Activated naive CD4-positive, alpha-beta T cell treated with anti-CD3 and anti-CD28 coated beads, Interleukin-2, amount 50 U/mL, for 24 hours (primary cell): ENCODE measurements at regions not wholly inside any gene's neighbourhood (a gene's known extent, or its start where the extent isn't known, plus 50 kb on each side); places are given as distances from the start of the nearest gene placed in this dataset.

ENCODE experiments used
- H3K27ac Mint-ChIP-seq: one replicate; pipeline ENCODE4 v1.8.0; 2021; ENCODE audit warnings: mild to moderate bottlenecking, mixed read lengths
- H3K27me3 Mint-ChIP-seq: one replicate; pipeline ENCODE4 v1.8.0; 2021; ENCODE audit warnings: mixed read lengths
- H3K36me3 Mint-ChIP-seq: one replicate; pipeline ENCODE4 v1.8.0; 2021; ENCODE audit warnings: mixed read lengths
- H3K4me1 Mint-ChIP-seq: one replicate; pipeline ENCODE4 v1.8.0; 2021; ENCODE audit warnings: mixed read lengths
- H3K4me3 Mint-ChIP-seq: one replicate; pipeline ENCODE4 v1.8.0; 2021; ENCODE audit warnings: mild to moderate bottlenecking, mixed read lengths
- H3K9me3 Mint-ChIP-seq: one replicate; pipeline ENCODE4 v1.8.0; 2021; ENCODE audit warnings: mixed read lengths

DNA sequence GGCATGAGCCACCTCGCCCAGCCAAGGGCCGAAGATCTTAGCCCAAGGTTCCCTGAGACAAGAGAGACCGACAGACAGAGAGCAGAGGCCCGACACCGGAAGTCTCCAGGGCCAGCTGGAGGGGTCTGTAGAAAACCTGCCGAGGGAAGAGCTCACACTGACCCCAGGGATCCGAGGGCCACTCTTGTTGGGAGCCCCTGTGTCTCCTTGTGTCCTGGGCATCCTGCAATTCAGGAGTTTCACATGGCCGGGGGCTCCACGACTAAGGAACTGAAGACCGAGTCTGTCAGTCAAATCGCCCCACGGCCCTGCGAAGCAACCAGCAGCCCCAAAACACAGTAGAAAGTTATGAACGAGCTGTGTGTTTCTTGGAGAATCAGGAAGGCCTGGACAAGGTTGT is 1482.0 kb downstream of the BRD1 start:
- H3K9me3 Mint-ChIP-seq, result no peaks in the 10 kb centered on the region
- H3K27ac Mint-ChIP-seq, result no peak overlapping the region
- H3K27me3 Mint-ChIP-seq, result peaks cover 4% of the 10 kb centered on the region
- H3K4me1 Mint-ChIP-seq, result no peaks in the 10 kb centered on the region
- no peak overlapping the region for H3K4me3 Mint-ChIP-seq
- H3K36me3 Mint-ChIP-seq, result no peaks in the 10 kb centered on the region

DNA sequence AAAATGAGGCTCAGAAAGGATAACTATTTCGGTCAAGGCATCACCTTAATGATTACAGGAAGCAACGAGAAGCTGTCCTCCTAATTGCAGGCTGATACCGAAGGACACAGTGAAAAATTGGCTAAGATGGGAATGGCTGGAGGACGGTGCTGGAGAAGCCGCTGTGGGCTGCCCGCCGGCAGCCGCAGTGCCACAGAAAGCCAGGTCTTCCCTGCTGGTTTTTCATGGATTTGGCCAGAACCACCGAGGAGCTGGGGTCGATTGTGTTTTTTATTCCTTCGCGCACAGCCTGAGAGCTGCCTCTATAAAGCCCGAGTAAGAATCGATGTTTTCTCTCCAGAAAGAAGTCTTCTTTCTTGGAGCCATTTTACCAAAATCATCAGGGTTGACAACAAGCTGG is 1484.2 kb downstream of the BRD1 start:
- Mint-ChIP-seq H3K4me3 (no peak overlapping the region), H3K4me1 (no peaks in the 10 kb centered on the region), H3K9me3 (no peaks in the 10 kb centered on the region), H3K27ac (no peak overlapping the region), H3K27me3 (peaks cover 4% of the 10 kb centered on the region), H3K36me3 (no peaks in the 10 kb centered on the region)

DNA sequence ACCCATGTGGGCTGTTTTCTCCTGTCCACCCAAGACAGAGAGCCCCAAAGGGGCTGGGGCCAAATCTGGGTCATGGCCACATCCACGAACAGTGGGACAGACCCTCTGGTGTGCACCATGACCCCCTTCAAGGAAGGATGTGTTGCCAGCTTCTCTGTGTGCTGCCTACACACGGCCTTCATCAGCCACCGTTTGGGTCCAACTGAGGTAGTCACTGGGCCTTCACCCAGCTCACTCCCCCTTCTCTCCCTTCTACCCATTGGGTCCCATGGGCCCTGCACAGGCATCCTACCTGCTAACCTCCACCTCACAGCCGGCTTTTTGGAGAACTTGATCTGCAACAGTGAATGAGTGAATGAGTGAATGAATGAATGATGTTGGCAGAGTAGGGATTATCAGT is 1484.9 kb downstream of the BRD1 start:
- no peak overlapping the region for H3K4me3 Mint-ChIP-seq
- peaks cover 5% of the 10 kb centered on the region for H3K27me3 Mint-ChIP-seq
- H3K27ac Mint-ChIP-seq, result no peak overlapping the region
- no peaks in the 10 kb centered on the region for H3K36me3 Mint-ChIP-seq
- H3K4me1 Mint-ChIP-seq, result no peaks in the 10 kb centered on the region
- H3K9me3 Mint-ChIP-seq, result no peaks in the 10 kb centered on the region

DNA sequence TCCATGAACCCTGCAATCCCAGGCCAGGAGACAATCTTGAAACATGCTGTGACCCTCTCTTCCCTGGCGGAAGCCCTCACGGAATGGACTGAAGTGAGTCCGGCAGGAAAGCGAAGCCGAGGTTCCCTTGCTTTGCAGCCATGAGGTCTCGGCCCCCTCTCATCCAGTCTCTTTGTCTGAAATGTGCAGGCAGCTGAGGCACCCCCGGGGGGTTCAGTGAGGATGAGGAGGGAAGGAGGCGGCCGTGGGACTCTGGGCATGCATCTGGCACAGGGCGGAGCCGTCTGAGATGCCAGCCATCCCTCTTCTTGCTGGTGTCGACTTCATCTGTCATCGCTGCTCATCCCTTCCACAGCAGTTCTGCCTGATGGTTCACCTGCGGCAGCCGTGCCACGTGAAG is 1485.7 kb downstream of the BRD1 start:
- Mint-ChIP-seq H3K4me1 (no peaks in the 10 kb centered on the region), H3K27me3 (peaks cover 5% of the 10 kb centered on the region), H3K36me3 (no peaks in the 10 kb centered on the region), H3K27ac (no peak overlapping the region), H3K9me3 (no peaks in the 10 kb centered on the region), H3K4me3 (no peak overlapping the region)

DNA sequence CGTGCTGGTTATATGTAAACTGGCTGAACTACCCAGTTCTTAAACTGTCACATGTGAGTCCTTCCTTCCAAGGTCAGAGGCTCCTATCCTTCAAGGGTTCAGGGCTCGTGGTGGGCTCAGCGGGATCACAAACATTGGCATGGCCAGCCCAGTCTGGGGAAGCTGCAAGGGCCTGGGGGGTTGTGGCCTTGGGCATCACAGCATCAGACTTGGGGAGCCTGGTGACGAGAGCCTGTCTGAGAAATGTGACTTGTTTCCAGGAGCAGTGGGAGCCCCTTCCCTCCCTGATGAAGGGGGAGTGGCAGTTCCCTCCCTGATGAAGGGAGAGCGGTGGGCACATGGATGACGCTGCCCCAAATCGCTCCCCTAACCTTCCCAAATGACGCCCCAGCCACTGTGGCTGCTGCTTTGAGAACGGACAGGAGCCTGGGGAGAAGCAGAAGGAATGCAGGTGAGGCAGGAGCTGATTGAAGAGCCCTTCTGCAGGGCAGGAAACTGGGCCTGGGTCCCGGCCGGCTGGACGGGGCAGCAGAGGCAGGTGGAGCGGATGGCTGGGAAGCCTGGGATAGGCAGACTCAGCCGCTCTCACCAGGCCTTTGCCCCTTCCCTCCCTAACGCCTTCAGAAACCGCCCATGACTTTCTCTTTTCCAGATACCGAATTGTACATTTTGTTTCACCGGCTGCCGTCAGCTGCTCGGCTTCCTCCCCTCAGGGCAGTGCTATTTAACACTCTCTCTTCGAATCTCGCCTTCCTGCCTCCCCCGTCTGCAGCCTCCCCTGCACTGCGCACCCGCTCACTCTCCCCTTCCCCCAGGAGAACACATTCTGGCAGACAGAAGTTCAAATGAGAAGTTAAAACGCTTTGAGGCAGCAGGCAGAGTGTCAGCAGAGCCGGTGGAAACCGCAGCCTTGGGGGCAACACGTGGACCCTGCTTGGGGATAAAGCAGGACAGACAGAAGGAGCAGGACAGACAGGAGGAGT is 1486.7 kb downstream of the BRD1 start:
- H3K27me3 Mint-ChIP-seq, result peaks cover 5% of the 10 kb centered on the region
- H3K36me3 Mint-ChIP-seq, result no peaks in the 10 kb centered on the region
- no peak overlapping the region for H3K27ac Mint-ChIP-seq
- no peaks in the 10 kb centered on the region for H3K9me3 Mint-ChIP-seq
- no peak overlapping the region for H3K4me3 Mint-ChIP-seq
- H3K4me1 Mint-ChIP-seq, result no peaks in the 10 kb centered on the region

DNA sequence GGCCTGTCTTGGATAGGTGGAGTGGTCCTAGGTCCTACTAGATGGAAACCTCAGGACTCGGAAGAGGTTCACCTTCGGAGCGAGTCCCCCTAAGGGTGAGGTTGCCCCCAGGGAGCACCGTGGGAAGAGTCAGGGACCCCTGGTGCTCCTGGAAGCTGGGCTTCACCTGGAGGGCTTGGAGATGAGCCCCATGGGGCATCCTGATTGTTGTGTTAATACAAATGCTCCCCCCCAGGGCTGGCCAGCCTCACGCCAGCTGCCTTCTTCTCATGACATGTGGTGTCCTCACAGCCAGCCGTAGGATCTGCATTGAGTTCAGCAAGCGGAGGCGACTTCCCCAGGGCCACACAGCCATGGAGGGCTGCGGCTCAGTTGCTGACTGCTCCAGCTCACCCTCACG is 1487.5 kb downstream of the BRD1 start:
- no peak overlapping the region for H3K4me3 Mint-ChIP-seq
- peaks cover 5% of the 10 kb centered on the region for H3K27me3 Mint-ChIP-seq
- no peaks in the 10 kb centered on the region for H3K9me3 Mint-ChIP-seq
- H3K27ac Mint-ChIP-seq, result no peak overlapping the region
- H3K4me1 Mint-ChIP-seq, result no peaks in the 10 kb centered on the region
- H3K36me3 Mint-ChIP-seq, result no peaks in the 10 kb centered on the region

DNA sequence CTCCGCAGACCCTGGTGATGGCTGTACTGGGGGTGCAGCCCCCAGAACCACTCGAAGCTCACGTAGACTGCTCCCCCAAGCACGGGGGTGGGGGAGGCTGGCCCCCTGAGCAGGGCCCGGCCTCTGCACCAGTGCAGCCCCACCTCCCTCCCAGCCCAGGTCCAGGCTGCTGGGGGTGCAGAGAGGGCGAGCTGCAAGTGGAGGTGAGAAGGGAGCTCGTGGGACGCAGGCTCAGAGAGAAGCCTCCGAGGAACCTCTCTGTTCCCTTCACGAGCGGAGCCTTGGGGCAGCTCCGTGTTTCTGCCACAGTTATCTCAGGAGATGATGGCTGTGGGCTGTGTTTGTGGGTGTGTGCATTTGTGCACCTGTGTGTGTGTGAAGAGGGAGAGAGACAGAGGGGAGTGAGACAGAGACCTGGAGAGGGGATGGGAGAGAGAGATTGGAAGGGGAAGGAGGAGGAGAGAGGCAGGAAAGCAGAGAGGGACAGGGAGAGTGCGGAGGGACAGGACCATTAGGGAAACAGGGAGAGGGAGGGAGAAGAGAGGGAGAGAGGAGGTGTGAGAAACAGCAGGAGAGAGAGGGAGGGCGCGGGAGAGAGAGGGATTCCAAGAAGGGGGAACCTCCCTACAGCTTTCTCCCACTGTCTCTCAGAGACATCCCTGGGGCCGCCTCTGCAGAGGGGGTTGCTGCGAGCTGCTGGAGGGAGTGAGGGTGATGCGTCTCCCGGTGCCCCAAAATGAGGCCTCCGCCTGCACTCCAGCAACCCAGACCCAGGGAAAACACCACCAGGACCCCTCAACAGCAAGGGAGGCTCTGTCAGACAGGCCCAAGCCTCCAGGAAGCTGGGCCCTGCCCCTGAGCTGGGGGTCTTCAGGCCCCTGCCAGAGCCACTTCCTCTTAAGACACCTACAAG is 1488.6 kb downstream of the BRD1 start:
- Mint-ChIP-seq H3K9me3 (no peaks in the 10 kb centered on the region), H3K4me1 (no peaks in the 10 kb centered on the region), H3K27ac (no peak overlapping the region), H3K36me3 (no peaks in the 10 kb centered on the region), H3K4me3 (no peak overlapping the region), H3K27me3 (peaks cover 5% of the 10 kb centered on the region)

DNA sequence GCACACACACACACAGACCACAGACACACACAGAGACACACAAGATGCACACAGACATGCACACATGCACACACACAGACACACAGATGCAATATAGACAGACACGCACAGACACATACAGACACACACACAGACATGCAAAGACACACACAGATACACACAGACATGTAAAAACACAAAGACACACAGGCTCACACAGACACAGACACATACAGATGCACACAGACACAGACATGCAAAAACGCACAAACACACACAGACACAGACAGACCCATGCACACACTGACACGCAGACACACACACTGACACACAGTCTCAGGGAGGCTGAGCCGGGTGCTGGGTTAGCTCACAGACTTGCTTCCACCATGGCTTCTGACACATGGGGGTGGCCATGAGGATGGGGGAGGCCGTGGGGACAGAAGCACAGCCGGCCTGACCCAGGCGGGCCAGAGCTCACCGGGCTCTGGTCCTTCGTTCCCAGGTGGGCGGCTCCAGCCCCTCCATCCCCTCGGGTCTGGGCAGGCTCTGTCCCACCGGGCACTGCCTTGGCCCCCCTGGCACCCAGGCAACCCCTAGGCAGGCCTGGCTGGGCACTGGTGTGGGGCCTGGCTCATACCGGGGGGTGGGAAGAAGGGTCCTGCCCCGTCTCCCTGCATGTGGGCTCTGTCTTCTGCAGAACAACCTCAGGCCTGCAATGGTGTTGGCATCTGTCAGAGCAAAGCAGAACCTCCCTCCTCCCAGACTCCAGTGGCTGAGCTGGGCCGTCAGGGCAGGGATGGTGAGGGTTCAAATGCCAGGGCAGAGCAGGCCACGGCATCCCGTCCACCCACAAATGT is 1489.5 kb downstream of the BRD1 start:
- no peak overlapping the region for H3K4me3 Mint-ChIP-seq
- no peaks in the 10 kb centered on the region for H3K4me1 Mint-ChIP-seq
- H3K27me3 Mint-ChIP-seq, result peaks cover 5% of the 10 kb centered on the region
- H3K27ac Mint-ChIP-seq, result no peak overlapping the region
- no peaks in the 10 kb centered on the region for H3K9me3 Mint-ChIP-seq
- H3K36me3 Mint-ChIP-seq, result no peaks in the 10 kb centered on the region

DNA sequence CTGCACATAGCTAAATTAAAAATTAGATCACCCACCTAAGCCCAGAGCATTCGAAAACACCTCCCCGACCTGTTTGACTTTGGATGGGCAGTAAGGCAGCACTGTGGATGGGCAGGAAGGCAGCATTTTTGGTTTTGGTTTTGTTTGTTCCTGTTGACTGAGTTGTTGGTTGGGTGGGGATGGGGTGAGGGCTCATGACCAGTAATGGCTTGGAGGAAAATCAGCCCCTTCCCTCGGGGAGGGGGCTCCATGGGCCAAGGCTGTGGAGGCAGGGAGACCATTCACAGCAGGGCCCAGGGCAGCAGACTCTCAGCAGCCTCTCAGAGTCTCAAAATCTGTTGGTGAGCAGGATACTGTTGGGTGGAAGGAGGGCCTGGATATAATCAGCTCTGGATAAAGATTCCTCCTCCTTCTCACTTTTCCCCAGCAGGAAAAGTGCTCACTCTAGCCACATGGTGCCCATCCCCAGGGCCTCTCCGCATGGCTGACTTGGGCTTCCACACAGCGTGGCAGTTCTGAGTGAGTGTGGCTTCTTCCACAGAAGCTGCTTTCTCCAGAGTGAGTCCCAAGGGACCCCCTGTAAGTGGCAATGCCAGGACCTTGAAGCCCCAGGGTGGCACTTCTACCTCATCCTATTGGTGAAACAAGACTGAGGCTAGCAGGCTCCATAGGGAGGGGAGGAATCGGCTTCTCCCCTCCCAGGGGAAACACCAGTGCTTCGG is 1491.2 kb downstream of the BRD1 start:
- no peaks in the 10 kb centered on the region for H3K4me1 Mint-ChIP-seq
- H3K9me3 Mint-ChIP-seq, result no peaks in the 10 kb centered on the region
- no peaks in the 10 kb centered on the region for H3K36me3 Mint-ChIP-seq
- H3K27me3 Mint-ChIP-seq, result peaks cover 4% of the 10 kb centered on the region
- no peak overlapping the region for H3K4me3 Mint-ChIP-seq
- H3K27ac Mint-ChIP-seq, result no peak overlapping the region

DNA sequence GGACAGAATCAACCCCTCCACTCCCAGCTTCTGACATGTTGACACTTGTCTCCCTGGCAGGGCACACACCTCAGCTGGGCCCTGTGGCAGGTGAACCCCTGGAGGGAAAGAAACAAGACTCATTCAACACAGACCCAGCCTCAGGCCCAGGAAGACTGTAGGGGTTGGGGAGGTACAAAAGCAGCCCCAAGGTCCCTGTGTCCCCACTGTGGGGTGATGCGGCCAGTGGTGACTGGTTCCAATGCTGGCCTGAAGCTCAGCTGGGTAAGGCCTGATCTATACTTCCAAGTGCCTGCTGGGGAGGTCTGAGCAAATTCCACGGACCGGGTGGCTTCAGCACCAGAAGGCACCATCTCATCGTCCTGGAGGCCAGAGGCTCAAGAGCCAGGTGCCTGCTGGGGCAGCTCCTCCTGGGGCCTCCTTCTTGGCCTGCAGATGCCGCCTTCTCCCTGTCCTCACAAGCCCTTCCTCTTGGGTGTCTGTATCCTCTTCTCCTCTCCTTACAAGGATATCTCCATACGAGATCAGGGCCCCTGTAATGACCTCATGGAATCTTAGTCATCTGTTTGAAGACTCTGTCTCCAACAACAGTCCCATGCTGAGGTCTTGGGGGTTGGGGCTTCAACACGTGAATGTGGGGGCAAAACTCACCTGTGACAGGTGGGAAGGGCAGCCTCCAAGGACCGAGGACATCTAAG is 1492.1 kb downstream of the BRD1 start:
- H3K4me3 Mint-ChIP-seq, result no peak overlapping the region
- peaks cover 1% of the 10 kb centered on the region for H3K27me3 Mint-ChIP-seq
- no peaks in the 10 kb centered on the region for H3K36me3 Mint-ChIP-seq
- H3K4me1 Mint-ChIP-seq, result no peaks in the 10 kb centered on the region
- no peaks in the 10 kb centered on the region for H3K9me3 Mint-ChIP-seq
- H3K27ac Mint-ChIP-seq, result no peak overlapping the region

DNA sequence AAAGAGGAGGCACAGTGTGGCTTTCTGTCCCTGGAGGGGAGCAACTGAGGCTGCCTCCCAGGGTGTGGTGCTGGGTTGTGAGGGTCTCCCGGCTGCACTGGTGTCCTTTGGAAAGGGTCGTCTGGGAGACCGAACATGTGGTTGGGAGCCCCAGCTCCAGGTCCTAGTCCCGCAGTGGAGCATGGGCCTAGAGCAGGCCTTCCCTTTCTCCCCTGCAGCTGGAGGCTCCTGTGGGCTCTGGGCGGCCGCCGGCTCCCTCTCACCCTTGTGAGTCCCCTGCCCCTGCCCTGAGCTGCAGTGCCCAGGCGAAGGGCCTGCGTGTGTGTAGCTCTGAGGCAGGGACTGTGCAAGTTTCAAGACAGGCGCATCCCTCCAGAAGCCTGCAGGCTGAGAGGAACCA is 1492.7 kb downstream of the BRD1 start:
- Mint-ChIP-seq H3K27ac (no peak overlapping the region), H3K4me3 (no peak overlapping the region), H3K36me3 (no peaks in the 10 kb centered on the region), H3K27me3 (peaks cover 1% of the 10 kb centered on the region), H3K4me1 (no peaks in the 10 kb centered on the region), H3K9me3 (no peaks in the 10 kb centered on the region)

DNA sequence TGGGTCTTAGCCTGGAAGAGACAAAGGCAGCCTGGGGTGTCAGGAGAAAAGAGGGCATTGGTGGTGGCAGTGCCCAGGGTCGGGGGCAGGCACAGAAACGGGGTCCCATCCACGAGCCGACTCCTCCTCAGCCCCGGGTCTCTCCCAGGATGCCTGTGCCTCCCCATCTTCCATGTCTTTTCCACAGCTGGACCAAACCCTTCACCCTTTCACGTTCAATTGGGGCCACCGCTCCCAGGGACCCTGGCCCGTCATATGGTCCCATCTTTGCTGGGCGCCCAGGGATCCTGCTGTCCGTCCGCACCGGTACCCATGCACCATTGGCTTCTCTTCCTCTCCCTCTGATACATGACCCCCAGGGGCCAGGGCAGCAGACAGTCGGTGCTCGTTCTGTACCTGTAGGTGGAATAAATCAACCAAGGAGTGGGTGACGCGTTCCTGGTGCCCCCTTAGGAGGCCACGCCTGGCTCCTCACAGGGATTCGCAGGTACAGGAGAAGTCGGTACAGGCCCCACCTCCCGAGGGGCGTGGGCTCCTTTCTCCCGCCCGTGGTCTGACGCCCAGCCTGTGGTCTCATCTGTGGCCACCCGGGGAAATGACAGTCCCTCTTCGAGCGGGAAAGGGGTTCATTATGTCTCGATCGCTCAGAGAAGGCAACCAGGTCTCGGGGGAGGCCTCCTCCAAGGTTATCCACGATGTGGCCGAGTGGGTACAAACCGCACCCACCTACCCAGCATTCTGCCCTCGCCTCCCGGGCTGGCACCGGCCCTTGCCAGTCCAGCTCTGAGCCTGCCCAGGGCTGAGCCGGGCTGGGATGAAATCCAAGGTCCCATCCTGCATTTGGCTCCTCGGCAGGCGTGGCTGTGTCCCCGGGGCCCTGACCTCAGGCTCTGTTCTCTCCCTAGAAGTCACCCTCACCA is 1493.6 kb downstream of the BRD1 start:
- H3K4me3 Mint-ChIP-seq, result no peak overlapping the region
- no peak overlapping the region for H3K27ac Mint-ChIP-seq
- H3K4me1 Mint-ChIP-seq, result no peaks in the 10 kb centered on the region
- peaks cover 3% of the 10 kb centered on the region for H3K9me3 Mint-ChIP-seq
- H3K27me3 Mint-ChIP-seq, result peaks cover 1% of the 10 kb centered on the region
- no peaks in the 10 kb centered on the region for H3K36me3 Mint-ChIP-seq

DNA sequence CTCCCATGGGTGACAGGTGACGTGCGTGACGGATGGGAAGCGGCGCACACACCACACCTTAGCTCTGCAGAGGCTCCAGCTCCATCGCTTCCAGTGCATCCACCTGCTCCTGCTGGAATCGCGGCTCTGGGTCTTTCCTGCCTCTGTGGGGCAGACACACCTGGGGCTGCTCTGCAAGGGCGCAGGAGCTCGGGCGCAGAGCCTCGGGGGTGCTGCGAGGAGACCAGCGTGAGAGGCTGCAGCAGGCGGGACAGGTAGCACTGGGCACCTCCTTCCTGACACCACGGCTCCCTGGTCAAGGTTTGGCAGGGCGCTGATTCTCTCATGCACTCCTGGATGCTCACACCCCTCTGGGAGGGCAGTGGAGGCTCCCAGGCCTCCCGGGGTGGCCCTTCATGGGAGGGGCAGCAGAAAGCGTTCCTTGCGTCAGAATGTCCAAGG is 1494.3 kb downstream of the BRD1 start:
- Mint-ChIP-seq H3K4me1 (no peaks in the 10 kb centered on the region), H3K4me3 (no peak overlapping the region), H3K36me3 (no peaks in the 10 kb centered on the region), H3K9me3 (peaks cover 3% of the 10 kb centered on the region), H3K27ac (no peak overlapping the region), H3K27me3 (peaks cover 1% of the 10 kb centered on the region)
